Loucy (cell line): ENCODE measurements at regions not wholly inside any gene's neighbourhood (a gene's known extent, or its start where the extent isn't known, plus 50 kb on each side); places are given as distances from the start of the nearest gene placed in this dataset.

ENCODE experiments used
- H2AFZ ChIP-seq: fragments of 200-600 bp; sonication (generic); 2 replicates; pipeline ENCODE4 v1.6.0; 2016; ENCODE audit warnings: antibody characterized with exemption, mild to moderate bottlenecking, low read length, moderate library complexity
- H3F3A ChIP-seq: fragments of 200-600 bp; 2 replicates; pipeline ENCODE4 v1.6.0; 2016; ENCODE audit warnings: antibody characterized with exemption, low read depth, mild to moderate bottlenecking
- H3K27me3 ChIP-seq: fragments of 200-600 bp; sonication (generic); 2 replicates; pipeline ENCODE4 v1.6.1; 2014; ENCODE audit warnings: low read length, mild to moderate bottlenecking; ENCODE audit not compliant: insufficient read depth, poor library complexity, severe bottlenecking
- H3K36me3 ChIP-seq: fragments of 200-600 bp; sonication (generic); 2 replicates; pipeline ENCODE4 v1.6.1; 2016; ENCODE audit warnings: low read length; ENCODE audit not compliant: insufficient read depth
- H3K4me1 ChIP-seq: fragments of 200-600 bp; sonication (generic); 2 replicates; pipeline ENCODE4 v1.5.1; 2014; ENCODE audit warnings: low read length, mild to moderate bottlenecking; ENCODE audit not compliant: insufficient read depth, poor library complexity, severe bottlenecking
- H3K4me2 ChIP-seq: fragments of 200-600 bp; sonication (generic); 2 replicates; pipeline ENCODE4 v1.6.0; 2014; ENCODE audit warnings: antibody characterized with exemption, low read length, low read depth, mild to moderate bottlenecking; ENCODE audit not compliant: poor library complexity, severe bottlenecking
- H3K4me3 ChIP-seq: fragments of 200-600 bp; sonication (generic); 2 replicates; pipeline ENCODE4 v1.5.1; 2014; ENCODE audit warnings: low read length, mild to moderate bottlenecking, mixed read lengths; ENCODE audit not compliant: poor library complexity, severe bottlenecking
- H3K79me2 ChIP-seq: fragments of 200-600 bp; sonication (generic); 2 replicates; pipeline ENCODE4 v1.6.1; 2014; ENCODE audit warnings: low read length; ENCODE audit not compliant: insufficient read depth
- H3K9ac ChIP-seq: fragments of 200-600 bp; sonication (generic); 2 replicates; pipeline ENCODE4 v1.6.0; 2014; ENCODE audit warnings: mild to moderate bottlenecking, low read depth, low read length, moderate library complexity; ENCODE audit not compliant: poor library complexity, severe bottlenecking
- H3K9me2 ChIP-seq: fragments of 200-600 bp; sonication (generic); replicated peaks from 2 replicates; pipeline ENCODE4 v1.6.1; 2016; ENCODE audit warnings: low read depth, low read length, mixed read lengths
- H3K9me3 ChIP-seq: fragments of 200-600 bp; sonication (generic); 2 replicates; pipeline ENCODE4 v1.6.1; 2014; ENCODE audit warnings: mild to moderate bottlenecking, antibody characterized with exemption, low read length, low read depth; ENCODE audit not compliant: insufficient read depth
- H4K20me1 ChIP-seq: fragments of 200-600 bp; sonication (generic); 2 replicates; pipeline ENCODE4 v1.6.0; 2014; ENCODE audit warnings: antibody characterized with exemption, low read length, mild to moderate bottlenecking; ENCODE audit not compliant: insufficient read depth, poor library complexity, severe bottlenecking
- CTCF ChIP-seq: fragments of 200-600 bp; sonication (generic); conservative IDR thresholded peaks from 2 replicates; pipeline ENCODE4 v1.5.1; 2014; ENCODE audit warnings: mild to moderate bottlenecking, antibody characterized with exemption, low read length
- EZH2phosphoT487 ChIP-seq: fragments of 200-600 bp; IDR thresholded peaks from 2 replicates; pipeline ENCODE4 v1.6.1; 2018; ENCODE audit warnings: antibody characterized with exemption, mild to moderate bottlenecking, moderate library complexity, borderline replicate concordance

GRCh38 chr6:113281014-113281413, 576.1 kb upstream of the MARCKS start:
- Histone ChIP-seq H3K9me3 (no peaks in the 10 kb centered on the region), H3K4me3 (no peak overlapping the region), H2AFZ (no peak overlapping the region), H3K79me2 (no peaks in the 10 kb centered on the region), H3K9ac (no peak overlapping the region), H3K9me2 (no peaks in the 10 kb centered on the region), H3K4me1 (no peaks in the 10 kb centered on the region), H3F3A (no peaks in the 10 kb centered on the region), H3K27me3 (no peaks in the 10 kb centered on the region), H3K36me3 (no peaks in the 10 kb centered on the region), H4K20me1 (no peaks in the 10 kb centered on the region), H3K4me2 (no peak overlapping the region)
- TF ChIP-seq EZH2phosphoT487: no peak
- no peak for TF ChIP-seq CTCF

- Histone ChIP-seq H3K9me2 (no peaks in the 10 kb centered on the region), H4K20me1 (no peaks in the 10 kb centered on the region), H3K9me3 (0 out of 2 replicates have a peak, but pooled peaks cover 2% of the 10 kb centered on the region), H3K4me1 (no peaks in the 10 kb centered on the region), H3K36me3 (no peaks in the 10 kb centered on the region), H3K9ac (no peak overlapping the region), H3F3A (no peaks in the 10 kb centered on the region), H3K4me3 (no peak overlapping the region), H3K79me2 (no peaks in the 10 kb centered on the region), H2AFZ (no peak overlapping the region), H3K4me2 (no peak overlapping the region), H3K27me3 (no peaks in the 10 kb centered on the region)
- TF ChIP-seq CTCF (no peak), EZH2phosphoT487 (no peak)
Measured at GRCh38 chr6:113281431-113281830, 575.7 kb upstream of the MARCKS start.

- H3K4me1 ChIP-seq: no peaks in the 10 kb centered on the region
- H3K9me3 ChIP-seq: 0 out of 2 replicates have a peak, but pooled peaks cover 2% of the 10 kb centered on the region
- no peak overlapping the region for H3K9ac ChIP-seq
- no peaks in the 10 kb centered on the region for H4K20me1 ChIP-seq
- no peaks in the 10 kb centered on the region for H3F3A ChIP-seq
- no peaks in the 10 kb centered on the region for H3K27me3 ChIP-seq
- H3K79me2 ChIP-seq: no peaks in the 10 kb centered on the region
- H3K4me3 ChIP-seq: no peak overlapping the region
- no peaks in the 10 kb centered on the region for H3K36me3 ChIP-seq
- no peak overlapping the region for H3K4me2 ChIP-seq
- no peaks in the 10 kb centered on the region for H3K9me2 ChIP-seq
- no peak overlapping the region for H2AFZ ChIP-seq
- TF ChIP-seq CTCF: no peak
- no peak for TF ChIP-seq EZH2phosphoT487
Measured at GRCh38 chr6:113287396-113287795, 569.7 kb upstream of the MARCKS start.
